ENCODE measurements at regions not wholly inside any gene's neighbourhood (a gene's known extent, or its start where the extent isn't known, plus 50 kb on each side); places are given as distances from the start of the nearest gene placed in this dataset.

DNA sequence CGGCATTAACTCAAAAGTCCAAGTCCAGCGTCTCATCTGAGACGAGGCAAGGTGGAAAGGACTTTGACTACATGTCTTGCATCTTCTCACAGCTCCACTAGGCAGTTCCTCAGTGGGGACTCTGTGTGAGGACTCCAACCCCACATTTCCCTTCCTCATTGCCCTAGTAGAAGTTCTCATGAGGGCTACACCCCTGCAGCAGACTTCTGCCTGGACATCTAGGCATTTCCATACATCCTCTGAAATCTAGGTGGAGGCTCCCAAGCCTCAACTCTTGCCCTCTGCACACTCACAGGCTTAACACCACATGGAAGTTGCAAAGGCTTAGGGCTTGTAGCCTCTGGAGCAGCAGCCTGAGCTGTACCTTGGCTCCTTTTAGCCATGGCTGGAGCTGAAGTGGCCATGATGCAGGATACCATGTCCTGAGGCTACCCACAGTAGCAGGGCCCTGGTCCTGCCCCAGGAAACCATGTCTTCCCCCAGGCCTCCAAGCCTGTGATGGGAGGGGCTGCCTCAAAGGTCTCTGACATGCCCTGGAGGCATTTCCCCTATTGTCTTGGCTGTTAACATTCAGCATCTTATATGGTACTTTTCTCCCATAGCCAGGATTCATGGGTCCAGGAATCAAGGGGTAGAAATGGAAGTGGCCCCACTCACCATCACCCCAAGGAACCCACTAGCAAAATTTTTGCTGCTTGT is 194.6 kb upstream of the KCNG1 start:
- Mint-ChIP-seq H3K9me3 (ENCODE audit: low read depth) (peaks cover 4% of the 10 kb centered on the region), H3K36me3 (ENCODE audit: low read depth) (peaks cover 2% of the 10 kb centered on the region), H3K4me3 (ENCODE audit: unreplicated experiment) (no peak overlapping the region), H3K27ac (ENCODE audit: unreplicated experiment) (no peak overlapping the region), H3K27me3 (ENCODE audit: low read depth) (no peaks in the 10 kb centered on the region), H3K4me1 (ENCODE audit: low read depth) (peaks cover 18% of the 10 kb centered on the region)
- TF ChIP-seq, protein P1, sequence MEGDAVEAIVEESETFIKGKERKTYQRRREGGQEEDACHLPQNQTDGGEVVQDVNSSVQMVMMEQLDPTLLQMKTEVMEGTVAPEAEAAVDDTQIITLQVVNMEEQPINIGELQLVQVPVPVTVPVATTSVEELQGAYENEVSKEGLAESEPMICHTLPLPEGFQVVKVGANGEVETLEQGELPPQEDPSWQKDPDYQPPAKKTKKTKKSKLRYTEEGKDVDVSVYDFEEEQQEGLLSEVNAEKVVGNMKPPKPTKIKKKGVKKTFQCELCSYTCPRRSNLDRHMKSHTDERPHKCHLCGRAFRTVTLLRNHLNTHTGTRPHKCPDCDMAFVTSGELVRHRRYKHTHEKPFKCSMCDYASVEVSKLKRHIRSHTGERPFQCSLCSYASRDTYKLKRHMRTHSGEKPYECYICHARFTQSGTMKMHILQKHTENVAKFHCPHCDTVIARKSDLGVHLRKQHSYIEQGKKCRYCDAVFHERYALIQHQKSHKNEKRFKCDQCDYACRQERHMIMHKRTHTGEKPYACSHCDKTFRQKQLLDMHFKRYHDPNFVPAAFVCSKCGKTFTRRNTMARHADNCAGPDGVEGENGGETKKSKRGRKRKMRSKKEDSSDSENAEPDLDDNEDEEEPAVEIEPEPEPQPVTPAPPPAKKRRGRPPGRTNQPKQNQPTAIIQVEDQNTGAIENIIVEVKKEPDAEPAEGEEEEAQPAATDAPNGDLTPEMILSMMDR (IDR thresholded peaks at IDR 0.05): no peak
- DNase-seq (ENCODE audit: low spot score): no peak

DNA sequence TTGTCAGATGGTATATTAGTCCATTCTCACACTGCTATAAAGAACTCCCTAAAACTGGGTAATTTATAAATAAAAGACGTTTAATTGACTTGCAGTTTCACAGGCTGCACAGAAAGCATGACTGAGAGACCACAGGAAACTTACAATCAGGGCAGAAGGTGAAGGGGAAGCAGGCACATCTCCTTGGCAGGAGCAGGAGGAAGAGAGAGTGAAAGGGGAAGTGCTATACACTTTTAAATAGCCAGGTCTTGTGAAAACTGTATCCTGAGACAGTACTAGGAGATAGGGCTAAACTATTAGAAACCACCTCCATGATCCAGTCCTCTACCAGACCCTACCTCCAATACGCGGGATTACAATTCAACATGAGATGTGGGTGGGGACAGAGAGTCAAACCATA is 193.9 kb upstream of the KCNG1 start:
- peaks cover 2% of the 10 kb centered on the region for H3K36me3 Mint-ChIP-seq (ENCODE audit: low read depth)
- no peak overlapping the region for H3K27ac Mint-ChIP-seq (ENCODE audit: unreplicated experiment)
- peaks cover 4% of the 10 kb centered on the region for H3K9me3 Mint-ChIP-seq (ENCODE audit: low read depth)
- TF ChIP-seq, protein P1 (IDR thresholded peaks at IDR 0.05): no peak
- no peak overlapping the region for H3K4me3 Mint-ChIP-seq (ENCODE audit: unreplicated experiment)
- peaks cover 12% of the 10 kb centered on the region for H3K4me1 Mint-ChIP-seq (ENCODE audit: low read depth)
- no peak for DNase-seq (ENCODE audit: low spot score)
- no peaks in the 10 kb centered on the region for H3K27me3 Mint-ChIP-seq (ENCODE audit: low read depth)

DNA sequence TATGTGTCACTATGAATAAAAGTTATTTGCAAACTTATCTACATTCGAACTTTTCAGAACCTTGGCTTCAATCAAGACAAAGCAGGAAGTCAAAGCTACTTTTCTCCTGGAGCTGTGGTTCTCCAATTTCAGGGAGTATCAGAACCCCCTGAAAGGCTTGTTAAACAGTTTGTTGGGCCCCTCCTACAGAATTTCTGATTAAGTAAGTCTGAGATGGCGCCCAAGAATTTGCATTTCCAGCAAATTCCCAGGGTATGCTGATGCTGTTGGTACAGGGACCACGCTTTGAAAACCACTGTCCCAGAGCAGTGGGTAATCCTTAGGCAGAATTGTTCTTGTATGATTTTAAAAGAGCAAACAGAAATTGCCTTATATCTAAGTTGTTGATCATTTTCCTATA is 189.9 kb upstream of the KCNG1 start:
- peaks cover 4% of the 10 kb centered on the region for H3K9me3 Mint-ChIP-seq (ENCODE audit: low read depth)
- peaks cover 9% of the 10 kb centered on the region for H3K4me1 Mint-ChIP-seq (ENCODE audit: low read depth)
- H3K27me3 Mint-ChIP-seq (ENCODE audit: low read depth): peaks cover 1% of the 10 kb centered on the region
- H3K36me3 Mint-ChIP-seq (ENCODE audit: low read depth): no peaks in the 10 kb centered on the region
- TF ChIP-seq, protein P1 (IDR thresholded peaks at IDR 0.05): no peak
- no peak overlapping the region for H3K4me3 Mint-ChIP-seq (ENCODE audit: unreplicated experiment)
- no peak for DNase-seq (ENCODE audit: low spot score)
- no peak overlapping the region for H3K27ac Mint-ChIP-seq (ENCODE audit: unreplicated experiment)

DNA sequence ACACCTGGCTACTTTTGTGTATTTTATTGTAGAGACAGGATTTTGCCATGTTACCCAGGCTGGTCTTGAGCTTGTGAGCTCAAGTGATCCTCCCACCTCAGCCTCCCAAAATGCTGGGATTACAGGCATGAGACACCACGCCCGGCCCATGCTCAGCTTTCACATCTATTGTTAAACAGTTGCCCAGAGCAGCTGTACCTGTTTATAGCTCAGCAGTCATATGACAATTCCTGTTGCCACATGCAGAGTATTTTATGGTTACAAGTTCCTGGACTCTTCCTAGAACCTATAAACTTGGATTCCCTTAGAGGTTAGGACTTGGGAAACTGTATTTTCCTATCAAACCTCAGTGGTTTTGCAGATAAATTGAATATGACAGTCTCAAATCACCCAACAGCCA is 188.3 kb upstream of the KCNG1 start:
- no peaks in the 10 kb centered on the region for H3K9me3 Mint-ChIP-seq (ENCODE audit: low read depth)
- H3K27ac Mint-ChIP-seq (ENCODE audit: unreplicated experiment): no peak overlapping the region
- H3K36me3 Mint-ChIP-seq (ENCODE audit: low read depth): no peaks in the 10 kb centered on the region
- H3K4me3 Mint-ChIP-seq (ENCODE audit: unreplicated experiment): no peak overlapping the region
- peaks cover 1% of the 10 kb centered on the region for H3K27me3 Mint-ChIP-seq (ENCODE audit: low read depth)
- H3K4me1 Mint-ChIP-seq (ENCODE audit: low read depth): peaks cover 19% of the 10 kb centered on the region
- no peak for DNase-seq (ENCODE audit: low spot score)
- TF ChIP-seq, protein P1 (IDR thresholded peaks at IDR 0.05): no peak

- Mint-ChIP-seq H3K9me3 (ENCODE audit: low read depth) (no peaks in the 10 kb centered on the region), H3K4me1 (ENCODE audit: low read depth) (peaks cover 13% of the 10 kb centered on the region), H3K27ac (ENCODE audit: unreplicated experiment) (no peak overlapping the region), H3K4me3 (ENCODE audit: unreplicated experiment) (no peak overlapping the region), H3K27me3 (ENCODE audit: low read depth) (peaks cover 1% of the 10 kb centered on the region), H3K36me3 (ENCODE audit: low read depth) (no peaks in the 10 kb centered on the region)
- TF ChIP-seq, protein P1 (IDR thresholded peaks at IDR 0.05): no peak
- no peak for DNase-seq (ENCODE audit: low spot score)
Measured at GRCh38 chr20:51210084-51210483, 187.2 kb upstream of the KCNG1 start.

Data from chondrocyte (in vitro differentiated cells).